Activated CD4-positive, alpha-beta T cell treated with anti-CD3 and anti-CD28 coated beads for 1 hour (primary cell): ENCODE measurements at regions not wholly inside any gene's neighbourhood (a gene's known extent, or its start where the extent isn't known, plus 50 kb on each side); places are given as distances from the start of the nearest gene placed in this dataset.
"Not testable (repeated sequence)": the region's sequence is repeated elsewhere in the genome, so short reads cannot be mapped to it uniquely, and the experiment has no call there.

Source experiments
- DNase-seq: peaks from one replicate; pipeline ENCODE4 v3.0.0-alpha.2; 2020

- DNase-seq = no peak
Measured at GRCh38 chr3:66633402-66634381, 132.9 kb upstream of the LRIG1 start.

GRCh38 chr3:66638717-66639116, 137.9 kb upstream of the LRIG1 start:
- no peak for DNase-seq

GRCh38 chr3:66639809-66640356, 139.1 kb upstream of the LRIG1 start:
- no peak for DNase-seq

- DNase-seq = no peak
Measured at GRCh38 chr3:66642019-66642418, 141.2 kb upstream of the LRIG1 start.

- DNase-seq = no peak
Measured at GRCh38 chr3:66642484-66642883, 141.7 kb upstream of the LRIG1 start.

GRCh38 chr3:66644549-66644948, 143.7 kb upstream of the LRIG1 start:
- DNase-seq = no peak

- no peak for DNase-seq
Measured at GRCh38 chr3:66648975-66649374, 148.2 kb upstream of the LRIG1 start.

- not testable (repeated sequence) for DNase-seq
Measured at GRCh38 chr3:66651520-66651919, 150.7 kb upstream of the LRIG1 start.

- DNase-seq = not testable (repeated sequence)
Measured at GRCh38 chr3:66652100-66652499, 151.3 kb upstream of the LRIG1 start.

- DNase-seq = no peak
Measured at GRCh38 chr3:66655044-66655443, 154.2 kb upstream of the LRIG1 start.

- no peak for DNase-seq
Measured at GRCh38 chr3:66655671-66656070, 154.8 kb upstream of the LRIG1 start.

- no peak for DNase-seq
Measured at GRCh38 chr3:66656609-66657008, 155.8 kb upstream of the LRIG1 start.

- DNase-seq = no peak
Measured at GRCh38 chr3:66659056-66659455, 158.2 kb upstream of the LRIG1 start.

GRCh38 chr3:66661628-66662027, 160.8 kb upstream of the LRIG1 start:
- no peak for DNase-seq

GRCh38 chr3:66662894-66663293, 162.1 kb upstream of the LRIG1 start:
- DNase-seq = no peak

- DNase-seq = no peak
Measured at GRCh38 chr3:66665021-66665695, 164.3 kb upstream of the LRIG1 start.

- DNase-seq = no peak
Measured at GRCh38 chr3:66666362-66666761, 165.5 kb upstream of the LRIG1 start.

GRCh38 chr3:66667263-66667662, 166.4 kb upstream of the LRIG1 start:
- DNase-seq = no peak

- DNase-seq = no peak
Measured at GRCh38 chr3:66671291-66671690, 170.5 kb upstream of the LRIG1 start.

- no peak for DNase-seq
Measured at GRCh38 chr3:66672830-66673229, 172.0 kb upstream of the LRIG1 start.

GRCh38 chr3:66673293-66673692, 172.5 kb upstream of the LRIG1 start:
- DNase-seq = no peak

- no peak for DNase-seq
Measured at GRCh38 chr3:66675366-66675765, 174.5 kb upstream of the LRIG1 start.

- no peak for DNase-seq
Measured at GRCh38 chr3:66692042-66692765, 191.4 kb upstream of the LRIG1 start.
